Suprapubic skin (tissue), 4 donors: ENCODE measurements at regions not wholly inside any gene's neighbourhood (a gene's known extent, or its start where the extent isn't known, plus 50 kb on each side); places are given as distances from the start of the nearest gene placed in this dataset.

Experiments used
- DNase-seq, 2 donors: peaks; one replicate each; pipeline ENCODE4 v3.0.0-alpha.2; 2019; ENCODE audit warnings: low spot score in 2 of 2
- H3K27ac ChIP-seq: fragments of 200-600 bp; sonication (generic); one replicate; pipeline ENCODE4 v1.5.1; 2019
- H3K27me3 ChIP-seq: fragments of 200-600 bp; sonication (generic); one replicate; pipeline ENCODE4 v1.5.1; 2019
- H3K36me3 ChIP-seq: fragments of 200-600 bp; sonication (generic); one replicate; pipeline ENCODE4 v1.5.1; 2019
- H3K4me1 ChIP-seq: fragments of 200-600 bp; sonication (generic); one replicate; pipeline ENCODE4 v1.5.1; 2019
- H3K4me3 ChIP-seq: fragments of 200-600 bp; sonication (generic); one replicate; pipeline ENCODE4 v1.5.1; 2019; ENCODE audit warnings: mild to moderate bottlenecking
- H3K9me3 ChIP-seq: fragments of 200-600 bp; sonication (generic); one replicate; pipeline ENCODE4 v1.5.1; 2019
- EP300 ChIP-seq: sonication (generic); formaldehyde crosslinking; IDR thresholded peaks from one replicate; pipeline ENCODE4 v1.6.1; 2017; ENCODE audit warnings: antibody characterized with exemption
- POLR2A ChIP-seq, 2 donors: fragments of 450-650 bp; IDR thresholded peaks; one replicate each; pipeline ENCODE4 v1.6.1; 2017; ENCODE audit warnings: antibody characterized with exemption in 2 of 2, mild to moderate bottlenecking in 2 of 2, moderate library complexity in 2 of 2
- POLR2AphosphoS5 ChIP-seq, 3 donors: sonication (generic); formaldehyde crosslinking; IDR thresholded peaks; one replicate each; pipeline ENCODE4 v1.6.1; 2017; ENCODE audit warnings: antibody characterized with exemption in 3 of 3
- WGBS: methylation state at CpG from one replicate; pipeline ENCODE4 v1.1.5; 2018; 5-methylcytosine and 5-hydroxymethylcytosine counted together
- TF ChIP-seq, protein P1 (sequence below), 2 donors: fragments of 200-600 bp in 1 of 2; fragments of 450-650 bp in 1 of 2; sonication (generic) in 1 of 2; IDR thresholded peaks; one replicate each; pipeline ENCODE4 v1.5.1; 2016 to 2019; ENCODE audit warnings: antibody characterized with exemption in 2 of 2, mild to moderate bottlenecking in 1 of 2, moderate library complexity in 1 of 2

DNA sequence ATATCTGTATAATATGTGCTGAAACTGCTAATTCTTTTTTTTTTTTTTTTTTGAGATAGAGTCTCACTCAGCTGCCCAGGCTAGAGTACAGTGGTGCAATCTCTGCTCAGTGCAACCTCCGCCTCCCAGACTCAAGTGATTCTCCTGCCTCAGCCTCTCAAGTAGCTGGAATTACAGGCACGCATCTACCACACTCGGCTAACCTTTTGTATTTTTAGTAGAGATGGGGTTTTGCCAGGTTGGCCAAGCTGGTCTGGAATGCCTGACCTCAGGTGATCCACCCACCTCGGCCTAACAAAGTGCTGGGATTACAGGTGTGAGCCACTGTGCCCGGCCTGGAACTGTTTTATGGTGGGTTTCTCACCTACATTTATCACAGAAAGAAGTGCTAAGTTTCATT is 307.8 kb upstream of the STT3B start:
- no peak for DNase-seq
- H3K36me3 ChIP-seq, result no peaks in the 10 kb centered on the region
- TF ChIP-seq EP300 (no peak), POLR2AphosphoS5 (IDR thresholded peaks at IDR 0.05) (no peak), POLR2A (IDR thresholded peaks at IDR 0.05) (no peak)
- TF ChIP-seq, protein P1, sequence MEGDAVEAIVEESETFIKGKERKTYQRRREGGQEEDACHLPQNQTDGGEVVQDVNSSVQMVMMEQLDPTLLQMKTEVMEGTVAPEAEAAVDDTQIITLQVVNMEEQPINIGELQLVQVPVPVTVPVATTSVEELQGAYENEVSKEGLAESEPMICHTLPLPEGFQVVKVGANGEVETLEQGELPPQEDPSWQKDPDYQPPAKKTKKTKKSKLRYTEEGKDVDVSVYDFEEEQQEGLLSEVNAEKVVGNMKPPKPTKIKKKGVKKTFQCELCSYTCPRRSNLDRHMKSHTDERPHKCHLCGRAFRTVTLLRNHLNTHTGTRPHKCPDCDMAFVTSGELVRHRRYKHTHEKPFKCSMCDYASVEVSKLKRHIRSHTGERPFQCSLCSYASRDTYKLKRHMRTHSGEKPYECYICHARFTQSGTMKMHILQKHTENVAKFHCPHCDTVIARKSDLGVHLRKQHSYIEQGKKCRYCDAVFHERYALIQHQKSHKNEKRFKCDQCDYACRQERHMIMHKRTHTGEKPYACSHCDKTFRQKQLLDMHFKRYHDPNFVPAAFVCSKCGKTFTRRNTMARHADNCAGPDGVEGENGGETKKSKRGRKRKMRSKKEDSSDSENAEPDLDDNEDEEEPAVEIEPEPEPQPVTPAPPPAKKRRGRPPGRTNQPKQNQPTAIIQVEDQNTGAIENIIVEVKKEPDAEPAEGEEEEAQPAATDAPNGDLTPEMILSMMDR (IDR thresholded peaks at IDR 0.05), result no peak
- no peaks in the 10 kb centered on the region for H3K9me3 ChIP-seq
- peaks cover 20% of the 10 kb centered on the region for H3K4me1 ChIP-seq
- no peak overlapping the region for H3K27ac ChIP-seq
- no peaks in the 10 kb centered on the region for H3K27me3 ChIP-seq
- no peak overlapping the region for H3K4me3 ChIP-seq
- 95% methylated on average over 5 of the region's 5 CpGs for WGBS

DNA sequence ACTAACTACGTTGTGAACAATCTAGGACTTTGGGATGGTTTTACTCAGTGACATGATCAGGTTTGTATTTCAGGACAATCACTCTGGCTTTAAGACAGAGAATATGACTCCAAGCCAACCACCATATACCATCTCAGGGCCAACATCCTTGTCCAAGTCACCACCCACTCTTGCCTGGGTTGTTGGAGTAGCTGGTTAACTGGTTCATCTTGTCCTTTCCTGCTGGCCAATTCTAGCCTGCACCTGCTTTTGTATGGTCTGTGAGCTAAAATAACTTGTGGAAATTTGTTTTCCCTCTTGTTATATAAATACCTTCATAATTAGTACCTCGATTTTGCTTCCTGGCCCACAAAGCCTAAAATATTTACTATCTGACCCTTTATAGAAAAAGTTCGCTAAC is 306.8 kb upstream of the STT3B start:
- TF ChIP-seq POLR2A (IDR thresholded peaks at IDR 0.05), result no peak
- no peak for TF ChIP-seq POLR2AphosphoS5 (IDR thresholded peaks at IDR 0.05)
- TF ChIP-seq, protein P1 (IDR thresholded peaks at IDR 0.05), result no peak
- TF ChIP-seq EP300, result no peak
- no peak for DNase-seq
- Histone ChIP-seq H3K27me3 (no peaks in the 10 kb centered on the region), H3K36me3 (no peaks in the 10 kb centered on the region), H3K4me3 (no peak overlapping the region), H3K27ac (no peak overlapping the region), H3K4me1 (peaks cover 27% of the 10 kb centered on the region), H3K9me3 (no peaks in the 10 kb centered on the region)
- WGBS, result 60% methylated on average over 3 of the region's 3 CpGs

DNA sequence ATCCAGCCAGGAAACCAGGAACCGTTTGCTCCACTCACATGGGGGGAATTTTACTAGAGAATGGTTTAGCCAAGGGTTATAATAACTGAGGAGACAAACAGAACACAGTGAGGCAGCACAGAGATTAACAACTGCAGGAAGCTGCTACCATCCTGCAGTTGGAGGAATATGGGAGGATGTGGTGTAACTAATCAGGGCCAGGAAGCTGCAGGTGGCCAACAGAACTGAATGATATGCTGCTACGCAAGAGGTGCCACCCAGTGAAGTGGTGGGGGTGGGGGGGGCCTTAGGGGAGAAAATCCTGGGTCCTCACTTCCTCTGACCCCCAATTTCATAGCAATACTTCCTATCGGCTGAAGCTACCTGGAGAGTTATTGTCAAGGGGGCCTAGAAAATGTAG is 306.4 kb upstream of the STT3B start:
- WGBS, result 70% methylated on average over 3 of the region's 3 CpGs
- H3K36me3 ChIP-seq, result no peaks in the 10 kb centered on the region
- no peaks in the 10 kb centered on the region for H3K9me3 ChIP-seq
- H3K27ac ChIP-seq, result no peak overlapping the region
- no peak for DNase-seq
- no peak overlapping the region for H3K4me3 ChIP-seq
- peaks cover 29% of the 10 kb centered on the region for H3K4me1 ChIP-seq
- TF ChIP-seq POLR2AphosphoS5 (IDR thresholded peaks at IDR 0.05) (no peak), EP300 (no peak), POLR2A (IDR thresholded peaks at IDR 0.05) (no peak)
- TF ChIP-seq, protein P1 (IDR thresholded peaks at IDR 0.05), result no peak
- H3K27me3 ChIP-seq, result no peaks in the 10 kb centered on the region

DNA sequence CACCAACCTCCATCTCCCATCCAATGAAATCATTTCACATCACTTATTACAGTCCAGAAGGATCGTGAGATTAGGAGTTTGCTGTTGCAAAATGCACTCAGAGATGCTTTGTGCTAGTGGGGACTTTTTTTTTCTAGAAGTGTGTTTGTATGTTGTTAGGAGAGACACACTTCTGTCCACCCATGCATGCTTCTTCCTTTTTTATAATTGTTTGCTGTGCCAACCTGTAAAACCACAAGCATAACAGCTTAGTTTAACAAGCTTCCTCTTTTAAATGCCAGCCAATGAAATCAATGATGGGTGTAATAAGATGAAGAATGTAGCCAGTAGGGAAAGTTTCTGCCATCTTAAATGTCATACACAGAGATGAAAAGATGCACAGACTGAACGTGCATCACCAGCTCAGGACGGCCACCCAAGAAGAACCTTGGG is 305.6 kb upstream of the STT3B start:
- TF ChIP-seq POLR2A (IDR thresholded peaks at IDR 0.05), result no peak
- TF ChIP-seq EP300, result no peak
- no peak for DNase-seq
- 55% methylated on average over 3 of the region's 3 CpGs for WGBS

DNA sequence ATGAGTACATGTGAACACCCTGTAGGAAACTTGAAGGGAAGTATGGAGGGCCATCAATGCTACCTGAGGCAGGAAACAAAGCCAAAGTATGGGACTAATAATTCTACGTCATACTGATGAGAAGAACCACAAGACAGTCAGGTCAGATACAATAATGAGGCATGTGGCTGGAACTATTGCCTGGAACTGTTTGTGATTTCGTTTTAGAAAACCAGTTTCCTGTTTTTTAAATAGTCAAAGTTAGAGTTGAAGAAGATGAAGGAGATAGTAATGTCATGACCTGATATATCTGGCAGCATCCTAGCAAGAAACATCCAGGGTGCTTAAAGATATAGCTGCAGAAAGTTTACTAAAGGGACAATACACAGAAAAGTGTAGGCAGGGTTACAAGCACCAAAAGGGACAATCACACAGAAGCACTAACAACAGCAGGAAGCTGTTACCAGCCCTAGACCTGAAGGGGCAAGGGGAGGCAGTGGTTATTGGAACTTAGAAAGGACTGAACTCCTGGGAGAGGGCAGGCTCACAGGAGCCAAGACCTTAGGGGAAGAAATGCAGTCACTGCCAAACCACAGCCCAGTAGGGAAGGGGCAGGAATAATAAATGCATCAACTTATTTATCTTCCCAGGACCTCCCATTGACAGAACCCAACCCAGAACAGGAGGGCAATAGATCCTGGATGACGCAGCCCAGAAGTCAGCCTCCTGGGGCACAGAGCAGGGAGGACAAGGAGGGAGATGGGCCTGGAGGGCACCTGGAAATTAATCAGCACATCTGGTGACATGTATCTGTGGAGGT is 302.1 kb upstream of the STT3B start:
- peaks cover 58% of the 10 kb centered on the region for H3K4me1 ChIP-seq
- H3K27me3 ChIP-seq, result no peaks in the 10 kb centered on the region
- TF ChIP-seq, protein P1 (IDR thresholded peaks at IDR 0.05), result no peak
- TF ChIP-seq EP300 (no peak), POLR2AphosphoS5 (IDR thresholded peaks at IDR 0.05) (no peak)
- DNase-seq, result no peak
- H3K36me3 ChIP-seq, result no peaks in the 10 kb centered on the region
- H3K4me3 ChIP-seq, result no peak overlapping the region
- no peak overlapping the region for H3K27ac ChIP-seq
- WGBS, result 49% methylated on average over 3 of the region's 3 CpGs
- no peaks in the 10 kb centered on the region for H3K9me3 ChIP-seq

More for the DNA sequence above, 305.6 kb upstream of the STT3B start:
- no peaks in the 10 kb centered on the region for H3K27me3 ChIP-seq
- H3K4me1 ChIP-seq, result peaks cover 37% of the 10 kb centered on the region
- H3K9me3 ChIP-seq, result no peaks in the 10 kb centered on the region
- no peak overlapping the region for H3K27ac ChIP-seq
- H3K4me3 ChIP-seq, result no peak overlapping the region
- H3K36me3 ChIP-seq, result no peaks in the 10 kb centered on the region
